NCI-H1694 treated with DMSO at 0.1 percent for 48 hours (cell line): ENCODE measurements at regions not wholly inside any gene's neighbourhood (a gene's known extent, or its start where the extent isn't known, plus 50 kb on each side); places are given as distances from the start of the nearest gene placed in this dataset.

ENCODE experiments used
- DNase-seq: peaks from one replicate; lab custom pipeline; 2025; lab: John Stamatoyannopoulos, UW

DNA sequence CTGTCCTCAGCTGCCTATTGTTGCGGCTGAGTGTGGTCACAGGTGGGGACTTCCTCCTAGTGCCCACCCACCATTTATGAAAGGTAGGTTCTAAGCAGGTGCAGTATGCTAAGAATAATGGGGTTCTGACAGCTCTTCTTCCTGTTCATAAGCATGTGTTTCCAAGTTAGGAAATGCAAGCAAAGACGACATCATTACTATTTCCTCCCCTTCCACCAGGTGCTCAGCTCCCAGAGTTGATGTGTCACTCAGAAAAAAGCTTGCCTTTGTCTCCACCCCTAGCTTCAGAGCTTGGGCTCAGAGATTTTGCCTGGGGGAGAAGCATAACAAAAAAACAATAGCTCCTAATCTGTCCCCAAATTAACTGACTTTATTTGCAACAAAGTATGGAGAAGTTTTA lies 1076.7 kb downstream of the NR2F1-AS1 start:
- DNase-seq, result no peak

GRCh38 chr5:92500752-92501151 lies 1080.3 kb downstream of the NR2F1-AS1 start:
- no peak for DNase-seq

GRCh38 chr5:92496545-92496944 lies 1084.5 kb downstream of the NR2F1-AS1 start:
- DNase-seq, result no peak

DNA sequence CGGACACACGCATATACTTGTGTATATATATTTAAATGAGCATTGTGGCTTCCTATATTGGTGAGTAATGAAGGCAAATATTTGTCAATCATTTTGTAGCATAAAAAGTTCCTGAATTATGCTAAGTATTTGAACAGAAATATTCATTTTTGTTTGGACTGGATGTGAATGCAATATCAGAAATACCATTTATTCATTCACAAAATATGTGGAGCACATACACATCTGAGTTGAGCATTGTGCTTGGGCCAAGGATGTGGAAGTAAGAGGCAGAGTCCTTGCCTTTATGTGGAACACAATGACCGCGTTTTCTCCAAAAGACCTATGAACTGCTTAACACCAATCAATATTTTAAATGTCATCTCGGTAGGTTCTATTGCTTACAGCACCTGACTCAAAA lies 1086.5 kb downstream of the NR2F1-AS1 start:
- no peak for DNase-seq

DNA sequence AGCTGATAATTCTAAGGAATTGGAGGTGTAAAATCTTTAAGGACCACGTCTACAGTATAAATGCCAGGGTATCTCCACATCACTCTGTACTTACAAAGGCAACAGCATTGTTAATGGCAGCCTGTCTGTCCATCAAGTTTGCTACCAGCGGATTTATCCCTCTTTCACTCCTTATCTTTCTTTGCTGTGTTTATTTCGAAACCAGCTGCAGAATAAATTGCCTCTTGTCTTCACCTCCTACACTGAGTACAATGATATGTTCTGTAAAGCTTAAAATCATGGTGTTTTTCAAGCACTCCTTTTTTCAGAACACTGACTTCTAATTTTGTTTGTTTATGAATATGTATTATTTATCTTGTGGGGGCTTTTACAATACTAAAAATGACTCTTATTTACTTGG lies 1088.1 kb downstream of the NR2F1-AS1 start:
- no peak for DNase-seq

GRCh38 chr5:92484484-92484883 lies 1096.5 kb downstream of the NR2F1-AS1 start:
- no peak for DNase-seq

- no peak for DNase-seq
Observed at GRCh38 chr5:92472981-92473566, 1090.0 kb upstream of the ARRDC3 start.

- DNase-seq, result no peak
Observed at GRCh38 chr5:92471861-92472260, 1088.7 kb upstream of the ARRDC3 start.

GRCh38 chr5:92470770-92471169 lies 1087.7 kb upstream of the ARRDC3 start:
- no peak for DNase-seq

DNA sequence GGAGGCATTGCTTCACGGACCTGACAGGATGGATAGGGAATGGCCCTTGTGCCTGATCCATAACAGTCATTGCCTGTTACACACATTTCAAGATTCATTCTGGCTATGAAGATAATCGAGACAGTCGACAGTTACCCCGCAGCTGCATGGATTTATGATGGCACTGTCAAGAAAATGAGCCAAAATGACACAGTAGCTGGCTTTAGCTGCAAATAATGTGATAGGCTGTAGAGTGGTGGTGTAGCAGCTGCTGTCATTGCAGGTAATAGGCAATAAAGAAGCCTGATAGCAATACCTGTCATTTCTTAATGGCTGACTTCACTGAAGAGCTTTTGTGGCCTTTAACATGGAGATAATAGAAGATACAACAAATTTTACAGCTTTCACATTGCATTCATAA lies 1085.2 kb upstream of the ARRDC3 start:
- DNase-seq, result no peak

- no peak for DNase-seq
Observed at GRCh38 chr5:92467695-92468094, 1084.6 kb upstream of the ARRDC3 start.

DNA sequence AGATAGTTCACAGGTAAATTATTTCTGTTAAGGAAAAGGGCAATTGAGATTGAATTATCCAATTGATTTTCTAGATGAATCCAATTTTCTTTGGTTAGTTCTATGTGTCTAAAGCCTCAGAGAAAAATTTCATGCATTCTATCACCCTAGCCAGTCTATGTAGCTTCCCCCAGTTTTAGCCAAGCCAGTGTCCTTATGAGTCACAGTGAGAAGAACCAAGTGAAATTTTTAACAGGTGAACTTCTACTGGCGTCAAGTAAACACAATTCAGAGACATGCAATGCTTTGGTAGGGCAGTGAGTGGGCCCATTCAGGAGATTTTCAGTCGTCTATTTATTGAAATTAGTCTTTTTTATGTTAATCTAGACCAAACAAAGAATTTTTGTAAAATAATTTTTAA lies 1077.4 kb upstream of the ARRDC3 start:
- DNase-seq, result no peak

- no peak for DNase-seq
Observed at GRCh38 chr5:92459654-92460053, 1076.5 kb upstream of the ARRDC3 start.

- DNase-seq, result no peak
Observed at GRCh38 chr5:92455011-92455410, 1071.9 kb upstream of the ARRDC3 start.

DNA sequence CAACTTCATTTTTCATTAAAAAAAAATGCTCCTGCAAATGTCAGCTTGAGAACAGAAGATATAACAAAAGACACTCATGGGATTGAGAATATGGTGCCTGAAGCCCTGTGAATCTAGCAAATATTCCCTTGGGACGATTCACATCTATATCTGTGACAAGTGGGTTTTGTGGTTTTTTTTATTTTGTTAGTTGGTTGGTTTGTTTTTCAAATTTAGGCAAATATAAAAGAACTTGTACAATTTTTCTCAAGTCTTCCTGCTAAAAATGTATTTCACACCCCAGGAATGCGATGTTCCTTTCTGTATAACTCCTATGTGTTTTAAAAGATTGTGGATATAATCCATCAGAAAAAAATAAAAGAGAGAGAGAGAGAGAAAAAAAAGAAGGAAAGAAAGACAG lies 1061.8 kb upstream of the ARRDC3 start:
- no peak for DNase-seq

DNA sequence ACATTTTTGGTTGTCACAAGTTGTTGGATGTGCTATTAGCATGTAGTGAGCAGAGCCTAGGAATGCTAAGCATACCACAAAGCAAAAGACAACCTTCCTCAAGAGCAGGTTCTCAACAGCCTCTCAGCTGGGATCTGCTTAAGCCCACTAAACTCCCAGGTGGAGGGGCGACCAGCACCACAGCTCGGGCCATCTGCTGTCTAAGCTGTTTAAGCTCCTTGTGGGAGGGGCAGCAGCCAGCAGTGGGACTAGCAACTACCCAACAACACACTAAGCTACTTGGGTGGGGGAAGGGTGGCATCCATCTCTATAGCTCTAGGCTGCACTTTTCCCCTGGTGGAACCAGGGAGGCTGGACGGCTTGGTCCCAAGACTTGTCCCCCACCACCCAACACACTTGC lies 1052.7 kb upstream of the ARRDC3 start:
- no peak for DNase-seq

GRCh38 chr5:92429646-92430045 lies 1046.5 kb upstream of the ARRDC3 start:
- no peak for DNase-seq

GRCh38 chr5:92428415-92428814 lies 1045.3 kb upstream of the ARRDC3 start:
- no peak for DNase-seq

DNA sequence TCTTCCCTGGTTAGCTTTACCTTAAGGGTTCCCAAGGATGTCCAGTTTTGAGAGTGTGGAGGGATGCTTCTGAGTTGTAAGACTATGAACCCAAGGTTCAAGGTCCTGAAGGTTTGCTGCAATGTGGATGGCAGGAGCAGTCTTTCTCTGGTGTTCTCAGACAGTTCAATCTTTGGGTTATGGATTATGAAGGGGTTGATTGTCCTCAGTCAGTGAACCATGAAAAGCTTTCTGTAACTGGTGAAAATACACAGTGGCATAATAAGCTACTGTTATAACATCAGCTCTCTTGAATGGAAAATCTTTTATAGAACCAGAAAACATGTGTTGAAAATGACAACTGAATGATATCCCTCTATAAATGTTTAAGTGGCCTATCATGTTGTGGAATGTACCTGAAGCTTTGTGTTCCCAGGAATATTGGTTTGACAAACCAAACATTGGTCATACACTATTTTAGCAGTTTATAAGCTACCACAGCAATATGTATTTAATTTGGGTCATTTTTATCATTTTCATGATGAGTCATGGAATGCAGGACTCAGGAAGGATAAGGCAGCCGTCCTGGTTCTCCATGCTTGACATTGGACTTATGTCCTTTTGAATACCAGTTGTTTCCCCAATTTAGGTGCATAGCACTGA lies 1041.8 kb upstream of the ARRDC3 start:
- no peak for DNase-seq

DNA sequence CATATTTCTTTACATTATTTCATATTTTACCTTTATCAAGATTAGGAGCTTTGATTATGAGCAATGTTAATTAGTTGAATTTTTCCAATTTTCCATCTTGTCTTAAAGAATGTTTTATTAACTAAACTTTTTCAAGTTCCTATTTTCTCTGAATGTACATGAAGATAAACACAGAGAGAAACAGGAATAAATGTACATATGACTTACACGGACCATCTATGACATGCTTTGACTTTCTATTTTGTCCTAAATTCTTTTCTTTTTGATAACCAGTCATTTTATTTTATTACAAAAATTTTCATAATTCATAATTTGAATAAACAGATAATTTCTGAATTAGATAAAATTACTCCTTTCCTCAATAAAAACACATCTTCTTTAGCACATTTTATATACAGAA lies 1038.8 kb upstream of the ARRDC3 start:
- no peak for DNase-seq

GRCh38 chr5:92421196-92421595 lies 1038.1 kb upstream of the ARRDC3 start:
- DNase-seq, result no peak

- no peak for DNase-seq
Observed at GRCh38 chr5:92419261-92419660, 1036.1 kb upstream of the ARRDC3 start.

DNA sequence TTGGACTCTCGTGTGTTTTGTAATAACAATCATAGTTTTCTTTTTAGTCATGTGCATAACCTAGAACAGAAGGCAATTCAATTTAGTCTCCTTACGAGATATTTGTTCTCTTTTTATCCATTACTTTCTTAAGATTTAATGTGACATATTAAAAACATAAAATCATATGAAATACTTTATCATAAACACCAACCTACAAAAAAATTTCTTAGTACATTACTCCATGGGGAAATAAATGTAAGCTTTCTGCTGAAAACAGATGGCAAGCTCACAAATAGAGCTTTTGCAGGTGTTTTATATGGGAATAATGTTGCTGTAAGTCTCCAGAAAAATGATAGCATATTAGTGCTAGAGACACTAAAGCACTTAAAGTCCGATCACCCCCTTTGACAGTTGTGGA lies 1035.2 kb upstream of the ARRDC3 start:
- DNase-seq, result no peak

GRCh38 chr5:92409134-92409533 lies 1026.0 kb upstream of the ARRDC3 start:
- no peak for DNase-seq
